Sigmoid colon (tissue), 6 donors: ENCODE measurements at regions not wholly inside any gene's neighbourhood (a gene's known extent, or its start where the extent isn't known, plus 50 kb on each side); places are given as distances from the start of the nearest gene placed in this dataset.

ENCODE experiments used
- DNase-seq: peaks from one replicate; pipeline ENCODE4 v3.0.0-alpha.2; 2019
- H3K27ac ChIP-seq, 4 donors: fragments of 200-600 bp; sonication (generic); one replicate each; pipeline ENCODE4 v1.5.1; 2016 to 2019; ENCODE audit warnings: mild to moderate bottlenecking in 1 of 4
- H3K27me3 ChIP-seq, 3 donors: fragments of 200-600 bp; sonication (generic); one replicate each; pipeline ENCODE4 v1.5.1; 2019; ENCODE audit warnings: mild to moderate bottlenecking in 1 of 3
- H3K36me3 ChIP-seq, 4 donors: fragments of 200-600 bp; sonication (generic); one replicate each; pipeline ENCODE4 v1.5.1; 2016 to 2019
- H3K4me1 ChIP-seq, 4 donors: fragments of 200-600 bp; sonication (generic); one replicate each; pipeline ENCODE4 v1.5.1; 2017 to 2019
- H3K4me3 ChIP-seq, 4 donors: fragments of 200-600 bp; sonication (generic); one replicate each; pipeline ENCODE4 v1.5.1; 2017 to 2019; ENCODE audit warnings: mild to moderate bottlenecking in 2 of 4, moderate library complexity in 1 of 4
- H3K9me3 ChIP-seq, 4 donors: fragments of 200-600 bp in 3 of 4; sonication (generic) in 3 of 4; one replicate each; pipeline versions ENCODE4 v1.5.1 to v1.6.1; 2013 to 2019
- CTCF ChIP-seq, 4 experiments: fragments of 450-650 bp in 3 of 4; fragments of 200-600 bp in 1 of 4; IDR thresholded peaks; one replicate each; pipeline ENCODE4 v1.5.1; 2016 to 2019; ENCODE audit warnings: antibody characterized with exemption in 4 of 4, mild to moderate bottlenecking in 3 of 4, moderate library complexity in 2 of 4
- EP300 ChIP-seq, 4 donors: sonication (generic); formaldehyde crosslinking; IDR thresholded peaks; one replicate each; pipeline ENCODE4 v1.6.1; 2017; ENCODE audit warnings: antibody characterized with exemption in 4 of 4
- POLR2A ChIP-seq, 2 donors: fragments of 450-650 bp; IDR thresholded peaks; one replicate each; pipeline ENCODE4 v1.6.1; 2016; ENCODE audit warnings: antibody characterized with exemption in 2 of 2, mild to moderate bottlenecking in 2 of 2, moderate library complexity in 2 of 2
- POLR2AphosphoS5 ChIP-seq, 4 donors: sonication (generic); formaldehyde crosslinking; IDR thresholded peaks; one replicate each; pipeline ENCODE4 v1.6.1; 2017; ENCODE audit warnings: antibody characterized with exemption in 4 of 4
- WGBS, 2 donors: extraction: QIAGEN DNeasy Blood & Tissue Kit; methylation state at CpG; one replicate each; pipeline ENCODE4 v1.1.7; 2013; 5-methylcytosine and 5-hydroxymethylcytosine counted together
- intact Hi-C: fragments of 100-400 bp; cut with DNase I; formaldehyde crosslinking; loops from one replicate; pipeline ENCODE4 v1.15.1; 2023
- donor health status: healthy with polysubstance abuse.
- donor health status: healthy.

- 64 to 87% methylated on average over 2 of the region's 2 CpGs for WGBS, 2 donors
- intact Hi-C loops: no loop called here
- H3K9me3 ChIP-seq: no peaks in the 10 kb centered on the region
- no peak overlapping the region for H3K27ac ChIP-seq
- no peaks in the 10 kb centered on the region for H3K36me3 ChIP-seq
- DNase-seq: no peak
- H3K4me3 ChIP-seq: no peak overlapping the region
- H3K27me3 ChIP-seq: no peaks in the 10 kb centered on the region
- TF ChIP-seq CTCF (IDR thresholded peaks at IDR 0.05) (no peak), POLR2AphosphoS5 (IDR thresholded peaks at IDR 0.05) (no peak), POLR2A (IDR thresholded peaks at IDR 0.05) (no peak), EP300 (IDR thresholded peaks at IDR 0.05) (no peak)
- peaks cover 0 to 19% (median 15%) of the 10 kb centered on the region in 4 donors for H3K4me1 ChIP-seq
These were observed 124.7 kb upstream of the THBS1 start for GRCh38 chr15:39456159-39456558.

GRCh38 chr15:39456582-39457330, 124.1 kb upstream of the THBS1 start:
- intact Hi-C loops: no loop called here
- no peaks in the 10 kb centered on the region for H3K9me3 ChIP-seq
- 85 to 87% methylated on average over 10 of the region's 10 CpGs for WGBS, 2 donors
- DNase-seq: no peak
- TF ChIP-seq CTCF (IDR thresholded peaks at IDR 0.05): no peak
- no peak for TF ChIP-seq POLR2AphosphoS5 (IDR thresholded peaks at IDR 0.05)
- TF ChIP-seq POLR2A (IDR thresholded peaks at IDR 0.05): no peak
- no peak for TF ChIP-seq EP300 (IDR thresholded peaks at IDR 0.05)
- H3K36me3 ChIP-seq: no peaks in the 10 kb centered on the region
- peaks cover 0 to 15% (median 10%) of the 10 kb centered on the region in 4 donors for H3K4me1 ChIP-seq
- no peak overlapping the region for H3K27ac ChIP-seq
- H3K4me3 ChIP-seq: no peak overlapping the region
- no peaks in the 10 kb centered on the region for H3K27me3 ChIP-seq

DNA sequence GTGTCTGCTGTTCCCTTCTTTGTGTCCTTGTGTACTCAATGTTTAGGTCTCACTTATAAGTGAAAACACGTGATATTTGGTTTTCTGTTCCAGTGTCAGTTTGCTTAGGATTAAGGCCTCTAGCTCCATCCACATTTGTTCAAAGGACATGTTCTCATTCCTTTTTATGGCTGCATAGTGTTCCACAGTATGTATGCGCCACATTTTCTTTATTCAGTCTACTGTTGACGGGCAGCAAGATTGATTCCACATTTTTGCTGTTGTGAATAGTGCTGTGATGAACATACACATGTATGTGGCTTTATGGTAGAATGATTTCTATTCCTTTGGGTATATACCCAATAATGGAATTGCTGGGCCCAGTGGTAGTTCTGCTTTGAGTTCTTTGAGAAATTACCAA, 122.7 kb upstream of the THBS1 start:
- Histone ChIP-seq H3K9me3 (no peaks in the 10 kb centered on the region), H3K4me1 (peaks cover 0 to 16% (median 8%) of the 10 kb centered on the region in 4 donors), H3K27me3 (no peaks in the 10 kb centered on the region), H3K27ac (no peak overlapping the region), H3K36me3 (no peaks in the 10 kb centered on the region), H3K4me3 (no peak overlapping the region)
- WGBS, 2 donors: 94 to 96% methylated on average over 3 of the region's 3 CpGs
- intact Hi-C loops: no loop called here
- no peak for DNase-seq
- TF ChIP-seq EP300 (IDR thresholded peaks at IDR 0.05): no peak
- TF ChIP-seq POLR2AphosphoS5 (IDR thresholded peaks at IDR 0.05): no peak
- TF ChIP-seq CTCF (IDR thresholded peaks at IDR 0.05): no peak
- no peak for TF ChIP-seq POLR2A (IDR thresholded peaks at IDR 0.05)

DNA sequence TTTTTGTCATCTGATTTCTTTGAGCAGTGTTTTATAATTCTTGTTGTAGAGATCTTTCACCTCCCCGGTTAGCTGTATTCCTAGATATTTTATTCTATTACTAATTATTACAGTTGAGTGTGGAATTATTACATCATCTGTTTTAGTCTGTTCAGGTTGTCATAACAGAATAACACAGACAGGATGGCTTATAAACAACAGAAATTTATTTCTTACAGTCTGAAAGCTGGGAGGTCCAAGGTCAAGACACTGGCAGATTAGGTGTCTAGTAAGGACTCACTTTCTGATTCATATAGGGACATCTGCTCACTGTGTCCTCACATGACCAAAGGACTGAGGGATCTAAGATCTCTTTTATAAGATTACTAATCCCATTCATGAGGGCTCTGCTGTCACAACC, 121.3 kb upstream of the THBS1 start:
- no peaks in the 10 kb centered on the region for H3K9me3 ChIP-seq
- 88 to 92% methylated on average over 1 of the region's 1 CpG for WGBS, 2 donors
- intact Hi-C loops: no loop called here
- TF ChIP-seq EP300 (IDR thresholded peaks at IDR 0.05) (no peak), POLR2AphosphoS5 (IDR thresholded peaks at IDR 0.05) (no peak), CTCF (IDR thresholded peaks at IDR 0.05) (no peak), POLR2A (IDR thresholded peaks at IDR 0.05) (no peak)
- H3K27me3 ChIP-seq: no peaks in the 10 kb centered on the region
- no peak for DNase-seq
- no peaks in the 10 kb centered on the region for H3K36me3 ChIP-seq
- no peak overlapping the region for H3K4me3 ChIP-seq
- H3K27ac ChIP-seq: no peak overlapping the region
- peaks cover 0 to 12% (median 2%) of the 10 kb centered on the region in 4 donors for H3K4me1 ChIP-seq
